ENCODE measurements at regions not wholly inside any gene's neighbourhood (a gene's known extent, or its start where the extent isn't known, plus 50 kb on each side); places are given as distances from the start of the nearest gene placed in this dataset.

GRCh38 chr20:40606660-40607059 is 82.4 kb downstream of the MAFB start:
- TF ChIP-seq, protein P1, sequence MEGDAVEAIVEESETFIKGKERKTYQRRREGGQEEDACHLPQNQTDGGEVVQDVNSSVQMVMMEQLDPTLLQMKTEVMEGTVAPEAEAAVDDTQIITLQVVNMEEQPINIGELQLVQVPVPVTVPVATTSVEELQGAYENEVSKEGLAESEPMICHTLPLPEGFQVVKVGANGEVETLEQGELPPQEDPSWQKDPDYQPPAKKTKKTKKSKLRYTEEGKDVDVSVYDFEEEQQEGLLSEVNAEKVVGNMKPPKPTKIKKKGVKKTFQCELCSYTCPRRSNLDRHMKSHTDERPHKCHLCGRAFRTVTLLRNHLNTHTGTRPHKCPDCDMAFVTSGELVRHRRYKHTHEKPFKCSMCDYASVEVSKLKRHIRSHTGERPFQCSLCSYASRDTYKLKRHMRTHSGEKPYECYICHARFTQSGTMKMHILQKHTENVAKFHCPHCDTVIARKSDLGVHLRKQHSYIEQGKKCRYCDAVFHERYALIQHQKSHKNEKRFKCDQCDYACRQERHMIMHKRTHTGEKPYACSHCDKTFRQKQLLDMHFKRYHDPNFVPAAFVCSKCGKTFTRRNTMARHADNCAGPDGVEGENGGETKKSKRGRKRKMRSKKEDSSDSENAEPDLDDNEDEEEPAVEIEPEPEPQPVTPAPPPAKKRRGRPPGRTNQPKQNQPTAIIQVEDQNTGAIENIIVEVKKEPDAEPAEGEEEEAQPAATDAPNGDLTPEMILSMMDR (IDR thresholded peaks at IDR 0.05), result no peak
- TF ChIP-seq POLR2A (IDR thresholded peaks at IDR 0.05), result no peak

Measured in ovary (tissue), 3 donors.